ENCODE measurements at regions not wholly inside any gene's neighbourhood (a gene's known extent, or its start where the extent isn't known, plus 50 kb on each side); places are given as distances from the start of the nearest gene placed in this dataset.

GRCh38 chr3:176554264-176554663 lies 643.0 kb downstream of the TBL1XR1 start:
- DNase-seq, result no peak

DNA sequence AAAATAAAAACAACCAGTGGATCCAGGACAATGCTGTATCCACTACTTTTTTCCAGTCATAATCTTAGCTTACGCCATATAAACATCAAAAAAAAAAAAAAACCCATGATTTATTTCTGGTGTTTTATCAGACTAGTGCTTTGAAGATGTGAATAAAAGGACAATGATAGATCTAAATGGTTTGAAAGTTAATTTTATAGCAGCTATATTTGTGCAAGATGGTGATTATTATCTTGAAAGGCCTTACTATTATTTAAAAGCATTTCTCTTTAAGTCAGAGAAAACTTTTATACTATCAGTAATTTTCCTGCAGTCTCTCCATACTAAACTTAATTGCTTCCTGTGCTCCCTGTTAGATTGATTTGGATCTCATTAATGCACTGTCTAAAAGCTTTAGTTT lies 670.3 kb downstream of the TBL1XR1 start:
- DNase-seq, result no peak

GRCh38 chr3:176526225-176526624 lies 671.1 kb downstream of the TBL1XR1 start:
- DNase-seq, result no peak

- DNase-seq, result no peak
Observed at GRCh38 chr3:176523114-176523513, 674.2 kb downstream of the TBL1XR1 start.

DNA sequence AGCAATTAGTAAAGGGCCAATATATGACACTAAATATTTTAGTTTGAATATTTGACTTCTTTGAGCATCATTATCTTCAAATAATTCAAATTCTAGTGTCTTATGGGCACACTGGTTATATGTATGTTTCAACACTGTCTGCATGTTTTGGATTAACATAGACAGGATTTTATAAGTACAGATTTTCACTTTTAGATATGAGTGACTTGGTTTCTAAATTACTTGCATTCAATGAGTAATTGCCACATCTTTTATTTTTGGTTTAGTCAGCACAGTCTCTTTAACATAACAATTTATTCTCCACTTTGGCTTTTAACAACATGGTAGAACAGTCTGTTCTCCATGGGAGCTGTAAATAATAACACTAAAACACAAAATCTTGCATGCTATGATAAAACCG lies 674.8 kb downstream of the TBL1XR1 start:
- no peak for DNase-seq

GRCh38 chr3:176521531-176522175 lies 675.6 kb downstream of the TBL1XR1 start:
- DNase-seq, result peak; percentile 85

DNA sequence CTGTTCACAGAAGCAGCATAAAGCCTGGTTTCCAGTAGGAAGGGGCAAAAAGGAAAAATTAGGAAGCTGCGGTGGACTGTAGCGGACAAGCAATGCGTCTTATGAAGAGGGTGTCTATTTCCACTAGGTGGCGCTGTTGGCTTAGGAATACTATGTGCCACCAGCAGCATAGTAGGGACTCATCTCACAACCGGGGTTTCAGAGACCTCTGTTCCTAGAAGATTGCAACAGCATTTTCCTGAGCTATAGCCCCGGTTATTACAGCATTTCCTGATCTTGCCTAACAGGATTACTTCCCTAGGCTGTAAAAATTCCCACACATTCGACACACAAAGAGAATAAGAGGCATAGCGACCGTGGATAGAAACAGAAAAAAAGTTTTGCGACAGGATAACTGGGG lies 683.0 kb downstream of the TBL1XR1 start:
- DNase-seq, result peak; percentile 40

GRCh38 chr3:176513604-176514003 lies 683.7 kb downstream of the TBL1XR1 start:
- peak; percentile 3 for DNase-seq

DNA sequence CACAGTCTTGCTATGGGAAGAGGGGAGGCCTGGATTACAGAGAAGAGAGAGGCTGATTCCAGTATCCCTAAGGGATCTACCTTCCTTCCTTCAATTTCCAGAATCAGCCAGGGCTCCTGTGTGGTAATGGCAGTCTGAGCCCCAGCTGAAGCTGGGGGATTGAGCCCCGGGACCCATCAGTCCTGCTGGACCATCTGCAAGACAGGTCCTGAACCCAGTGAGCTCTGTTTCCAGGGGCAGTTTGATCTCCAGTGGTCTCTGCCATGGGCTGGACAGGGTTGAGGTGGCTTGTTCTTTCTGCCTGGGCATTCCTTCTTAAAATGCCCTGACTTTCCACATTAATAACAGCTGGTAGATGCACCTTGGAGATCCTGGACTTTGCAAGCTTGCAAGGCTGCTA lies 685.2 kb downstream of the TBL1XR1 start:
- DNase-seq, result no peak

GRCh38 chr3:176510097-176510496 lies 687.2 kb downstream of the TBL1XR1 start:
- DNase-seq, result no peak

- DNase-seq, result no peak
Observed at GRCh38 chr3:176505878-176506621, 691.2 kb downstream of the TBL1XR1 start.

- DNase-seq, result no peak
Observed at GRCh38 chr3:176491084-176491483, 706.2 kb downstream of the TBL1XR1 start.

DNA sequence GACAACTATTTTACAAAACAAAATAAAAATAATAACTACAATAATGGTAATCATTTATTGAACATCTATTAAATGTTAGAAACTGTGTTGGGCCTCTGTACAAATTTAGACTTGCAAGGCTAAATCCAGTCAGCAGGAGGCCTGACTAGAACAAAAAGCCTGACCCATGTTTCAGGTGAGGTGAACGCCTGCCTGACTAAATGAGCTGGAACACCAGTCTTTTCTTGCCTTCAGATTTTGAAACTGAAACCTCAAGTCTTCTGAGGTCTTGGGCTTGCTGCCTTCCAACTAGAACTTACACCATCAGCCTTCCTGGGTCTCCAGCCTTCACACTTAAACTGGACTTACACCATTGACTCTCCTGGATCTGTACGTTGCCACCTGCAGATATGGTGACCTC lies 706.9 kb downstream of the TBL1XR1 start:
- no peak for DNase-seq

DNA sequence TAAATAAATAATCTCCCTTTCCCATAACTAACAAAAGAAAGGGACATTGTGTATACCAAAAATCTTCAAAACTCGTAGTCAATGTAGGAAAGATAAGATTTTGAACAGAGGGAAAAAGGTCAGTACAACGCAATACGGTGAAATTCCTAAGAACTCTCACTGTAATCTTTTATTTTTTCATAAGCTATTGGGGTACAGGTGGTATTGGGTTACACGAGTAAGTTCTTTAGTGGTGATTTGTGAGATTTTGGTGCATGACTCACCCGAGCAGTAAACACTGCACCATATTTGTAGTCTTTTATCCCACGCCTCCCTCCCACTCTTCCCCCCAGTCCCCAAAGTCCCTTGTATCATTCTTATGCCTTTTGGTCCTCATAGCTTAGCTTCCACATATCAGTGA lies 718.0 kb downstream of the TBL1XR1 start:
- no peak for DNase-seq

GRCh38 chr3:176469694-176470205 lies 727.5 kb downstream of the TBL1XR1 start:
- no peak for DNase-seq

DNA sequence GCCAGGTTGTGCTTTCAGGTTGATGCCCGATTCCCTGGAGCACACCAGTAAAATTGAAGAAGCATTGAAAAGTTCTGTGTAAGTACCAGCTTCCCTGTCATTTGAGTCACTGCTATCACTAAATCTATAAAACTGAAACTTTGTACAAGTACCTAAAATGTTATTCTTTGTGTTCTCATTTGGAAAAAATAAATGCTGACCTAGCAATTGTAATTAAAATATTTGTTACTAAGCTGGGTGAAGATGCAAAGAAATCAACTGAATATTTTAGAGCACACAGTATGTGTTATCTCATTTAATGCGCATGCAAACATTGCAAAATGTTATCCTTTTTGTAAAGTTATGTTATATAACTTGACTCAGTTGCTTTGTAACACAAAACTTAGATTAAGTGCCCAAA lies 733.7 kb downstream of the TBL1XR1 start:
- DNase-seq, result no peak

DNA sequence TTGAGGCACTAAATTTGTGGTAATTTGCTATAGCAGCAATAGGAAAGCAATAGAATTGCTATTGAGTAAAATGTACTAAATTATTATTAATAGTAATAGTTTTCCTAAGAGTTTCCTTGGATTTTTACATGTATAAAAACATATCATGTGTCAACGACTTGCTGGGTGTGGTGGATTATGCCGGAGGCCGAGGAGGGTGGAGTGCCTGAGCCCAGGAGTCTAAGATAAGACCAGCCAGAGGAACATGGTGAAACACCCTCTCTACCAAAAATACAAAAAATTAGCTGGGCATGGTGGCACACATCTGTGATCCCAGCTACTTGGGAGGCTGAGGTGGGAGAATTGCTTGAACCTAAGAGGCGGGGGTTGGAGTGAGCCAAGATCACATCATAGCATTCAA lies 749.9 kb downstream of the TBL1XR1 start:
- no peak for DNase-seq

GRCh38 chr3:176442326-176442725 lies 755.0 kb downstream of the TBL1XR1 start:
- no peak for DNase-seq

DNA sequence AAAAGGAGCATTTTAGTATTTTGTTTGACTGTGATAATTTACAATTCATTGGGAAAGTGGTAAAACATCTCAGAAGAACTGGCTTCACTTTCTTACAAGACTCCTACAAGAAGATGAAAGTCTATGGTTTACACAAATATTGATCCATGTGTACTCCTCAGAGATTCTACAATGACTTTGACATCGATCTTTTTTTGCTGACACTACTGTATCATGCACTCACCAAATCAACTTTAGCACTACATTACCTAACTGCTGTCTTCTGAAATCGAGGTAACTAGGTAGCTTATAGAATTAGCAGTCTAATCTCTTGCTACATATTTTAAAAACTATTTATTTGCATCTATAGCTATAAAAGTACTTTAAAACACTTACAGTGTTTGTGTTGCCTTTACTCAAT lies 757.6 kb downstream of the TBL1XR1 start:
- DNase-seq, result no peak

GRCh38 chr3:176431991-176432390 lies 765.3 kb downstream of the TBL1XR1 start:
- DNase-seq, result peak; percentile 56

DNA sequence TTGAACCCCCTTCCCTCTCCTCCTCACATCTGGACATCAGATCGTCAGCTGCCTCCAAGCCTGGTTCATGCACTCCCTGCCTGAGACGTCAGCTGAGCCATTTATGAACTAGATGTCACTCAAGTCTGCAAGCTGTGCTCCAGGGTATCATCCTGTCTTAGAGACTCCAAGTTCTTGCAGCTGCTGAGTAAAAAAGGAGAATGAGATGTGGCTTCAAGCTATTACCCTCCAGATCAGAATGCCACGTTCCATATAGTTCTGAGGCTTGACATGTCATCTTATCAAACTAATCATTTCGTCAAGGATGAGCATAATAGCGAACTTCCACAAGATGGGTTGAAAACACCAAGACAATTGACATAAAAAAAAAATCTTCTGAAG lies 766.3 kb downstream of the TBL1XR1 start:
- peak; percentile 6 for DNase-seq

DNA sequence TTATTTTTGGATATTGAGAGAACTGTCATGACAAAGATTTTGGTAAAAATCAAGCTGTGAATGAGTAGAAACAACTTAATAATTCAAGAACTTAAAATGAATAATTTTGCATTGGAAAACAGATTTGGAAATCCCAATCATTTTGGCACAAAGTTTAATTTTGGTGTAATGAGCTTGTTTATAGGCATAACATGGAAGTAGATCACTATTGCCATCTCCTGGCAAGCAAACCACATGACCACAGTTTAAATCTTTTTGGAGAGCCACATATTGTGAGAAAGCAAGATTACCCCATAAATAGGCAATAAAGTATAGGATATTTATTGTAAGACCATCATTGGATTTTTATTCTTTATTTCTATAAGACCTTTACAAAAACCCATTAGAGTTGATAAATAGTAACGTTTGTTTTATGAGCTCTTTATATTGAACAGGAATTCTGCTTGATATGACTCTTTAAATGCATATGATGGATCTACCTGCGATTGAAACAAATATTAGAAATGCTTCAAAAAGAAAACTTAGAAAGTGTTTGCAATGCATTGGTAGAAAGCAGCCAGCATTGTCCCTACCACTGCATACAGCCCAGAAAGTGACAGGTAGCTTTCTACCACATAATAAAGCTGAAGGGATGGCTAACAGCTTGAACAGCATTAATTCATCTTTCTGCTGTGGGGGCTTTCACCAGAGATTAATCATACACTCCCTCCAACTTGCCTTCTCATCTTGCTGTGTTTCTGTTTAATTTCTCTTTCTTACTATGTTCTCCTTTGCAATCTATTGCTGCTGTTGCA lies 766.8 kb downstream of the TBL1XR1 start:
- DNase-seq, result peak; percentile 66

DNA sequence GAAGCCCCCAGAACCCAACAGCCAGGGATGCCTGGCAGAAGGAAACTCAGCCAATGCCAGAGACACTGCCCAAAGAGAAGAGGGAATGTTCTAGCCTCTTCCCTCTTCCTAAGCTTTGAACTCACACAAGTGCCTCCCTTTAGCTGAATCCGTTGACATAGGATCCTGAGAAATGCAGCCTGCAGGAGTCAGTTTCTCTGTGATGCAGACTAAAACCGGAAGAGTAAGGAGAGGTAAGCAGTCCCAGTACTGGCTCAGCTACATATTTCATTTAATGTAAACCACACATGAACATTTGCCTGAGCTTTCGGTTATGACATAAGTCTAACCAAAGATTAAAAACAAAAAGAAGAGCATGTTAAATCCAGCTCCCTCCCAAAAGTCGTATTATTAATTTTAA lies 768.7 kb downstream of the TBL1XR1 start:
- DNase-seq, result peak; percentile 5
